ENCODE measurements at regions not wholly inside any gene's neighbourhood (a gene's known extent, or its start where the extent isn't known, plus 50 kb on each side); places are given as distances from the start of the nearest gene placed in this dataset.

DNA sequence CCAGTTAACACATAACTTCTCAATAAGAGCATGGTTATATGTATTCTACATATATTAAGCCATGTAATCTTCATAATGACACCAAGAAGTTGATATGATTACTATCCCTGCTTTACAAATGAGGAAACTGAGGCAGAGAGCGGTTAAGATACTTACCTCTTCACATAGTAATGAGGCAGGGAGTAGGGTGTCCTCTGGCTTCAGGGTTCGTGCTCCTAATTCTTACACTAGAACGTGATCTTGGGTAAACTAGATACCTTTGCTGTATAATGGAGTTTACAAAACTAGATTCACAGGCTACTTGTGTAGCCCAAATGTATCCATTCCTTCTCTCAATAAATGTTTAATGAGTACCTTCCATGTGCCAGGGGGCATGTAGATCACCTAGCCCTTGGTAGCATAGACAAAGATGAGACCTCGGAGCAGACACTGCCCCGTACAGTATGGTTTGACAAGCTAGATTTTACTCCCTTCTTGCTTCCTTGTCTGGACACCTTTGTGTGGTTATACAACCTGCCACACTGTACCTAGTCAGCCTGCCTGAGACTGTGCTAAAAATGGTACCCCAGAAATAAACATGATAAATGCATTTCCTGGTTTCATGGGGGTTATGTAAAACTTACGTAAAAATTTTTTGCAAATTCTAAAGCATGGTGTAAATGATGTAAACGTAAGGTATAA lies 991.8 kb downstream of the VRK1 start:
- TF ChIP-seq POLR2AphosphoS5 (IDR thresholded peaks at IDR 0.05) (no peak), POLR2A (IDR thresholded peaks at IDR 0.05) (no peak)
- TF ChIP-seq, protein P1, sequence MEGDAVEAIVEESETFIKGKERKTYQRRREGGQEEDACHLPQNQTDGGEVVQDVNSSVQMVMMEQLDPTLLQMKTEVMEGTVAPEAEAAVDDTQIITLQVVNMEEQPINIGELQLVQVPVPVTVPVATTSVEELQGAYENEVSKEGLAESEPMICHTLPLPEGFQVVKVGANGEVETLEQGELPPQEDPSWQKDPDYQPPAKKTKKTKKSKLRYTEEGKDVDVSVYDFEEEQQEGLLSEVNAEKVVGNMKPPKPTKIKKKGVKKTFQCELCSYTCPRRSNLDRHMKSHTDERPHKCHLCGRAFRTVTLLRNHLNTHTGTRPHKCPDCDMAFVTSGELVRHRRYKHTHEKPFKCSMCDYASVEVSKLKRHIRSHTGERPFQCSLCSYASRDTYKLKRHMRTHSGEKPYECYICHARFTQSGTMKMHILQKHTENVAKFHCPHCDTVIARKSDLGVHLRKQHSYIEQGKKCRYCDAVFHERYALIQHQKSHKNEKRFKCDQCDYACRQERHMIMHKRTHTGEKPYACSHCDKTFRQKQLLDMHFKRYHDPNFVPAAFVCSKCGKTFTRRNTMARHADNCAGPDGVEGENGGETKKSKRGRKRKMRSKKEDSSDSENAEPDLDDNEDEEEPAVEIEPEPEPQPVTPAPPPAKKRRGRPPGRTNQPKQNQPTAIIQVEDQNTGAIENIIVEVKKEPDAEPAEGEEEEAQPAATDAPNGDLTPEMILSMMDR (IDR thresholded peaks at IDR 0.05), result no peak
